H1 (cell line): ENCODE measurements at regions not wholly inside any gene's neighbourhood (a gene's known extent, or its start where the extent isn't known, plus 50 kb on each side); places are given as distances from the start of the nearest gene placed in this dataset.

Experiments
- SIN3A ChIP-seq, 2 experiments: IDR thresholded peaks in 1 of 2; conservative IDR thresholded peaks in 1 of 2; 2 replicates each; pipeline ENCODE4 v1.6.1; 2011 to 2012; ENCODE audit warnings: low read length in 2 of 2, improper control_type of control experiment in 1 of 2, low read depth in 1 of 2, mild to moderate bottlenecking in 1 of 2
- SRF ChIP-seq: IDR thresholded peaks from 2 replicates; pipeline ENCODE4 v1.6.1; 2011; ENCODE audit warnings: mild to moderate bottlenecking, low read depth, low read length, moderate library complexity
- TEAD4 ChIP-seq: IDR thresholded peaks from 2 replicates; pipeline ENCODE4 v1.6.1; 2012; ENCODE audit warnings: low read depth, low read length, inconsistent platforms, mixed read lengths

- no peak for TF ChIP-seq SIN3A (conservative IDR thresholded peaks at IDR 0.05 in 1 of 2, IDR thresholded peaks at IDR 0.05 in 1 of 2; ENCODE audit: low read depth in 1 of 2, low read length in 2 of 2)
- no peak for TF ChIP-seq TEAD4
- TF ChIP-seq SRF = no peak
Observed at GRCh38 chr10:121405096-121405495, 193.1 kb downstream of the FGFR2 start (continued).
